EL (cell line): ENCODE measurements at regions not wholly inside any gene's neighbourhood (a gene's known extent, or its start where the extent isn't known, plus 50 kb on each side); places are given as distances from the start of the nearest gene placed in this dataset.
A peak's percentile ranks its signal among the peaks of the same experiment; 100 is the strongest.
"Not testable (repeated sequence)": the region's sequence is repeated elsewhere in the genome, so short reads cannot be mapped to it uniquely, and the experiment has no call there.

ENCODE experiments used
- DNase-seq: peaks from one replicate; pipeline ENCODE4 v3.0.0-alpha.2; 2016

GRCh38 chr6:131336596-131336995, 201.3 kb downstream of the AKAP7 start:
- no peak for DNase-seq

- DNase-seq: not testable (repeated sequence)
These were observed 211.6 kb downstream of the AKAP7 start for GRCh38 chr6:131346896-131347295.

GRCh38 chr6:131348572-131348971, 213.3 kb downstream of the AKAP7 start:
- DNase-seq: no peak

DNA sequence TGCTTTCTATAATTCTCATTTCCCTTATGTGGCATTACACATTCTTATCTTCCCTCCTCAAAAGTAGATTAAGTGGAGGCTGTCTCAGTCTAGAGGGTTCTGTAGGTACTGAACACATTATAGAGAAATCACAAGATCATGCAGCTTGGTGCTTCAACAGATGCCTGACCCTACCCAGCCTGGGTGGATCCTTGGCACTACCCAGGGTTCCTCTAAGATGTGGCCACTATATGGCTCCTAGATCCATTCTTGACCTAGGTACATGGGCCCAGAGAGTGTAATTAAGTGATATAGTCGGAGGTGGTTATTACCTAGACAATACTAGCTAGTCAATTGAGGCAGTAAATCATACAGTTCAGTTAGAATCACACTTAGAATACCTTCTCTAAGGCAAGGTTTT, 213.9 kb downstream of the AKAP7 start:
- no peak for DNase-seq

GRCh38 chr6:131353106-131353505, 217.8 kb downstream of the AKAP7 start:
- DNase-seq: no peak

GRCh38 chr6:131353876-131354275, 218.6 kb downstream of the AKAP7 start:
- DNase-seq: no peak

DNA sequence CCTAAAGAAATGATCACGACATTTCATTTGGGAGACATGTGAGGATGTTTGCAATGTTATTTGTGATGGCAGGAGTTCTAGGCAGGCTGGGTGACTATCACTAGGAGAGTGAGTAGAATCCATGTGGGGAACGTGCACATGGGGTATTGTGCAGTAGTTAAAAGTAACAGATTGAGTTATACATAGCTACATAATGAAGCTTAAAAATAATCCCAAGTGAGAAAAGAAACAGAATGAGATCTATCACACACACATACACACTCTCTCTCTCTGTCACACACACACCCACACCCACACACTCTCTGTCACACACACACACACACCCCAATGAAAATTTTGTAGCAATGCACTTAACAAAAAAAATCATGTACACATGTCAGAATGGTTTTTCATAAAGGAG, 218.7 kb upstream of the ARG1 start:
- no peak for DNase-seq

DNA sequence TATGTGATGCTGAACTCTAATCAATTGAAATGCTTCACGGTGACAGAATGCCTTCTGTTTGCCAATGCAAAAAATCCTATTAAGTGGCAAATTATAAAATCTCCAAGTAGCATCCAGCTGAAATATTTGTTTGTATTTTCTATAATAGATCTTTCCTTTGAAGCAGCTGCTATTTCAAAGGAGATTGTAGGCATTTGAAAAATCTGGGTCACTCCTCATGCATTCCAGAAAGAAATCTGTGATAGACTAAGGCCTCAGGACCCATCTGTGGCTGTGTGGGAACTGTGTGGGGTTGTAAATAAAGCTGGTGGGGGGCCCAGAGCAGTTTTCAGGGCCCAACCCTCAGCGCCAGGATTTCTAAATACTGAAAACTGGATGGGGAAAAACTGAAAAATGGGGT, 216.9 kb upstream of the ARG1 start:
- DNase-seq: no peak

DNA sequence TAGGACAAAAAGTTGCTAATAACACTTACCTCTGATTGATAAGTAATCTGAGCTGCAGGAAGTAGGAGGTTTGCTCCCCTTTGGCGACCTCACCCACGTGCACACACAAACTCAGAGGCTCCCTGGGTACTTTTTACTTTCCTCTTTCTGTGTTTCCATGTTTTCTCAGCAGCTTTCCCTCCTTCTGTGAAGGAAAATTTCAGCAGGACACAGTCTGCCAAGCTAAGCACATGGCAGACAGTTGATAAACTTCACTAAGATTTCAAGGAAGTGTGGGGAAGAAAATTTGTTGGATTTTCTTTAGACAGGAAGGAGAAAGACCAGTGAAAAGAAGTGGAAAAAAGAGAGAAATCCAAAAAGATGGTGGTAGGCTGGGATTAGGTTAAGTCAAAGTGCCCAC, 215.5 kb upstream of the ARG1 start:
- no peak for DNase-seq

DNA sequence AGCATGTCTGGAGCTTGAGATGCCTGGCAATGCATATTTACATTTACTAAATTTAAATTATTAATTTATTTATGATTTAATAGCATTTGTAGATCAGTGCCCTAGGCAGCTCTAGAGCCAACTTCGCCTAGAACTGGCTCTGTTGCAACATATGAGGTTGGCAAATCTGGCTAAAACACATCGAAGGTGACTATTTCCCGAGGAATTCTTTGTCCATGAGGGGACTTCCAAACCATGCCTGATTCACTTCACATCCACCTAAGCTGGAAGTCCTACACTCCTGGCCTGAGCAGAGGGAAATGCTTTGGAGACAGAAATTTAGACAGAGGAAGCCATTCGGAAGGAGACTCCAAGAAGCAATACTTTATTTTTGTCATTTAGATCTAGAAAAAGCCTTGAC, 211.0 kb upstream of the ARG1 start:
- DNase-seq: peak; percentile 21

- DNase-seq: no peak
These were observed 210.3 kb upstream of the ARG1 start for GRCh38 chr6:131362696-131363095.

- DNase-seq: no peak
These were observed 208.8 kb upstream of the ARG1 start for GRCh38 chr6:131363947-131364834.

- DNase-seq: no peak
These were observed 206.8 kb upstream of the ARG1 start for GRCh38 chr6:131366223-131366622.

- DNase-seq: no peak
These were observed 205.7 kb upstream of the ARG1 start for GRCh38 chr6:131367206-131367873.

DNA sequence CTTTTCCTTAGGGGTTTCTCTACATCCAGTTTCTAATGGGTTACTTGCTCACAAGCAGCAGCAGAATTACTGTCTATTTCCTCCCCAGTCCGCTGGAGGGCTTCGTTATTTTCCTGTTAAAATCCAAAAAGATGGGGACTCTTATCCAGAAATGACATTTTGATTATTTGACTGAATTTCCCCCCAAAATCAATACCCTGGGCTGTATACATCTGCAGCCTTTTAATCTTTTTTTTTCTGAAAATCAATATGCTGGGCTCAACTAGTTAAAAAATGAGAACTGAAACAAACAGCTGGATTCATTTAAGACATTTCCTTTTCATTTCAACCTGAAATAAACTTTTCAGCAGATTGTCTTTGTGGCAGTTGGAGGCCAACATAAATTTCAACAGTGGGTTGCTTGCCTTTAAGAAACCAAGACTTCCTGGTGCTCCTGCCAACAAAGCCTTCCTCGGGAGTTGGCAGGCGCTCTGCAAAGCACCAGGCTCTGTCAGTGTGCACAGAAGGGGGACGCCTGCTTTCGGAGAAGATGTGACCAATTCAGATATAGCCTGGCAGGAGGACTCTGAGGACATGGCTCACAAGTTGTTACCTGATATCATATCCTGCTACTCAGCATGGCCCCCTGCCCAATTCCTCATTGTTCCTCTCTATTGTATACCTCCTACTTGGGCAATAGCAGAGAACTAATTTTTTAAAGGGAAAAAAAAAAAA, 204.7 kb upstream of the ARG1 start:
- DNase-seq: no peak

GRCh38 chr6:131372535-131372934, 200.5 kb upstream of the ARG1 start:
- DNase-seq: peak; percentile 39

DNA sequence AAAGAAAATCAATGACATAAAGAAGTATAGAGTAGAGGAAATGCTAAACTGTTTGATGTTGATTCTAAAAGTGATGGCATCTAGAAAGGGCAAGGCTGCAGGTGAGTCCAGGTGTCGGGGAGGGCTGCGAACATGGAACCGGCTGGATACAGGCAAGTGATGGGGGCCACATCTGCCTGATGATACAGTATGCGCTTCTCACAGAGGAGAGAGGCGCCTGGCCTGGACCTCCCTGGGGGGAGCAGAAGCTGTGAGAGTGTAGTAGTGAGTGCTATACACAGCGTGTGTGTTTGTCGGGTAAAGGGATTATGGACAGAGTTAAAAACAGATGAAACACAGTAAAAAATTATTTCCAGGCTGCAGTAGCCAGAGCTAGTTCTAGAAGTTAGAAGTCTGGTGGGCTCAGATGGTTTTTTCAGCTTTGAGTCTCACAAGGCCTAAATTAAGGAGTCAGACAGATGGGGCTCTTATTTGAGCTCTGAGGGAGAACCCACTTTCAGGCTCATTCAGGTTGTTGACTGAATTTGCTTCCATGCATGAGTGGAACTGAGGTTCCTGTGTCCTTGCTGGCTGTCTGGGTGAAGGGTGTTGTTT, 195.8 kb upstream of the ARG1 start:
- no peak for DNase-seq

GRCh38 chr6:131378874-131379273, 194.2 kb upstream of the ARG1 start:
- no peak for DNase-seq

- peak; percentile 72 for DNase-seq
These were observed 193.1 kb upstream of the ARG1 start for GRCh38 chr6:131379948-131380347.

DNA sequence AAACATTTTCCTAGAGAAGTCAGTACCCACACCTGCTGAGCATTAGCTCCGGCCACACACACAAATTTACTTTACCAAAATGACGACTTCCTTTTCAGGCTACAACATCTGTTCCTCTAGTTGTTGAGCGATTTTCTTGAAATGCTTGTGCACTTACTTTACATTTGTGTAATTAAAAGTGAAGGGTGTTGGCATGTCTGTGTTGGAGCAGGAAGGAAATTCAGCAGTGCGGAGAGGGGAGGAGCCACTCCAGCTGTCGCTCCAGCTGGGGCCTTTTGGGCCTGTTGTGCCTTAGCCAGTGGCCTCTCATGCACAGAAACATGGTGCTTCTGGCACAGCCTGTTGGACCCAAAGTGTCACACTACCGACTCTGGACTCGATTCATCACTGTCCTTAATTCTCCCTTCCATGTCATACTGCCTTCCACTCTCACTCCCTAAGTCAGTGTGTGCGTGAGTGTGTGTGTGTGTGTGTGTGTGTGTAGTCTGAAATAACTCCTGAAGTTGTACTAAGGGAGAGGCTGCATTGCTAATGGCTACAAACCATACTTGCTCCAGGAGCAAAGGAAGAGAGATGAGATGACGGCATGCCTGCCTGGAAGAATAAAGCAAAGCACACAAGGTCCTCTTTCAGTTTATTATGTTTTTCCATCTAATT, 191.8 kb upstream of the ARG1 start:
- no peak for DNase-seq

- DNase-seq: no peak
These were observed 191.3 kb upstream of the ARG1 start for GRCh38 chr6:131381709-131382093.

DNA sequence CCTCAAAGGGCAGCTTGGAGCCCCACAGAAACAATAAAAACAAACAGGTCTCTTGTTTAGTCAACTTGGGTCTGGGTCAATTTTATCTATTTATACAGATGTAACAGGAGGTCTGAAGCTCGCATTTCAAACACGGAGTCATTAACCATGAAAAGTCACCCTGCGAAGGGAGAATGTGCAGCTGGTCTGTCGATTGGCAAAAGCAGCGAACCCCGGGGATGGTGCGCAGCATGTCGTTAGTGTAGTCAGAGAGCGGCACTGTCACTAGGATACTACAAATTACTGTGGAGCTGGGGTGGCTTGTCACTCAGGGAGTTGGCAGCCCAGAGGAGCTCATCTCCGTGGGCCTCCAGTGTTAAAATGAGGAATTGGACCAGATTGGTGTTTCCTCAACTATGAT, 190.4 kb upstream of the ARG1 start:
- DNase-seq: no peak
